HepG2 (cell line): ENCODE measurements at regions not wholly inside any gene's neighbourhood (a gene's known extent, or its start where the extent isn't known, plus 50 kb on each side); places are given as distances from the start of the nearest gene placed in this dataset.

ENCODE experiments used
- ATAC-seq: fragments of 200-7000 bp; cut with Tn5 transposase; 3 replicates; pipeline ENCODE4 v1.9.1; 2020; ENCODE audit warnings: mild to moderate bottlenecking, moderate library complexity
- BruUV-seq: library from RNA; stranded (reverse); fragments of 400-500 nt; replicated peaks from 2 replicates; lab custom pipeline; 2021; lab: Mats Ljungman, UMichigan
- CTCF ChIA-PET: fragments of 300-600 bp; formaldehyde crosslinking; extraction: SDS; loops from one replicate; lab custom pipeline; 2021; ENCODE audit warnings: low total read pairs, inconsistent platforms, low intra/inter-chr PET ratio; lab: Yijun Ruan, JAX
- POLR2A ChIA-PET: fragments of 350-600 bp; sonication (Branson Sonifier 250); formaldehyde crosslinking; loops from one replicate; lab custom pipeline; 2020; ENCODE audit warnings: antibody characterized with exemption, inconsistent platforms; lab: Yijun Ruan, JAX
- DNase-seq: peaks from one replicate; pipeline ENCODE4 v3.0.0-alpha.2; 2015; ENCODE audit warnings: low spot score
- FAIRE-seq: peaks from 3 replicates; lab custom pipeline; 2011; peaks lifted over from hg19 to GRCh38; lab: Jason Lieb, UNC
- H2AFZ ChIP-seq: one replicate; pipeline ENCODE4 v1.6.1; 2011; ENCODE audit warnings: low read length, inconsistent platforms
- H3K27ac ChIP-seq: fragments of 300-600 bp; 3 replicates; pipeline ENCODE4 v1.8.0; 2011; ENCODE audit warnings: mixed run types, mild to moderate bottlenecking, mixed read lengths, low read length, inconsistent platforms; ENCODE audit not compliant: insufficient read depth; ENCODE audit errors: extremely low read length
- H3K27me3 ChIP-seq, 2 experiments: fragments of 200-600 bp in 1 of 2; 2 replicates in 1 of 2; 3 replicates in 1 of 2; pipeline versions ENCODE4 v1.6.0 to v1.8.0; 2011; ENCODE audit warnings: low read length in 2 of 2, mild to moderate bottlenecking in 2 of 2, moderate library complexity in 2 of 2, inconsistent platforms in 1 of 2; ENCODE audit not compliant: insufficient read depth in 2 of 2, control insufficient read depth in 1 of 2
- H3K36me3 ChIP-seq, 2 experiments: fragments of 200-600 bp in 1 of 2; replicated peaks in 1 of 2; 2 replicates in 1 of 2; 3 replicates in 1 of 2; pipeline versions ENCODE4 v1.5.1 to v1.8.0; 2011; ENCODE audit warnings: low read length in 2 of 2, inconsistent platforms in 1 of 2; ENCODE audit not compliant: insufficient read depth in 2 of 2, control insufficient read depth in 1 of 2
- H3K4me1 ChIP-seq: 2 replicates; pipeline ENCODE4 v1.5.1; 2012; ENCODE audit warnings: low read length, inconsistent platforms; ENCODE audit not compliant: insufficient read depth
- H3K4me2 ChIP-seq: 2 replicates; pipeline ENCODE4 v1.6.0; 2011; ENCODE audit warnings: low read depth, low read length, inconsistent platforms
- H3K4me3 ChIP-seq, 3 experiments: fragments of 200-600 bp in 1 of 3; sonication (generic), shearing (Covaris generic) in 1 of 3; replicated peaks in 1 of 3; 2 replicates each; pipeline ENCODE4 v1.5.1; 2011 to 2016; ENCODE audit warnings: low read length in 3 of 3, inconsistent platforms in 2 of 3, low read depth in 2 of 3, mild to moderate bottlenecking in 2 of 3, control low read depth in 1 of 3, mixed read lengths in 1 of 3; ENCODE audit not compliant: insufficient read depth in 1 of 3
- H3K79me2 ChIP-seq: one replicate; pipeline ENCODE4 v1.6.1; 2011; ENCODE audit warnings: low read length, inconsistent platforms; ENCODE audit not compliant: insufficient read depth
- H3K9ac ChIP-seq: 2 replicates; pipeline ENCODE4 v1.6.0; 2011; ENCODE audit warnings: mild to moderate bottlenecking, low read depth, low read length, inconsistent platforms; ENCODE audit not compliant: insufficient read depth
- H3K9me3 ChIP-seq: 2 replicates; pipeline ENCODE4 v1.5.1; 2012; ENCODE audit warnings: mild to moderate bottlenecking, low read length
- H4K20me1 ChIP-seq: 2 replicates; pipeline ENCODE4 v1.6.0; 2011; ENCODE audit warnings: inconsistent platforms, mild to moderate bottlenecking, low read length, moderate library complexity; ENCODE audit not compliant: insufficient read depth
- CHD2 ChIP-seq: IDR thresholded peaks from 2 replicates; pipeline ENCODE4 v1.6.1; 2011; ENCODE audit warnings: low read depth, low read length, improper control_type of control experiment
- FOXP4 ChIP-seq: sonication (generic); formaldehyde crosslinking; IDR thresholded peaks from 2 replicates; pipeline ENCODE4 v1.4.0; 2020; ENCODE audit warnings: missing genetic modification reagents
- KLF16 ChIP-seq, 2 experiments: sonication (generic) in 1 of 2; formaldehyde crosslinking in 1 of 2; IDR thresholded peaks; 2 replicates each; pipeline versions ENCODE4 v1.6.1 to v1.8.0; 2016 to 2023; ENCODE audit warnings: missing genetic modification reagents in 2 of 2, missing compliant biosample characterization in 1 of 2
- NR2C2 ChIP-seq: sonication (generic); formaldehyde crosslinking; IDR thresholded peaks from 2 replicates; pipeline ENCODE4 v1.4.0; 2020; ENCODE audit warnings: missing genetic modification reagents, mild to moderate bottlenecking, moderate library complexity, borderline replicate concordance
- SKI ChIP-seq: fragments of 450-650 bp; IDR thresholded peaks from one replicate; pipeline ENCODE4 v1.6.1; 2018; ENCODE audit warnings: mild to moderate bottlenecking; ENCODE audit not compliant: partially characterized antibody
- ZNF276 ChIP-seq: sonication (generic); formaldehyde crosslinking; IDR thresholded peaks from 2 replicates; pipeline ENCODE4 v1.4.0; 2020; ENCODE audit warnings: mild to moderate bottlenecking, low read depth, missing genetic modification reagents
- WGBS: methylation state at CpG from one replicate; pipeline ENCODE4 v1.1.6; 2017; ENCODE audit warnings: low lambda C conversion rate; 5-methylcytosine and 5-hydroxymethylcytosine counted together
- in situ Hi-C: cut with HindIII; loops from 2 replicates; pipeline ENCODE4 v1.10.0; 2017; ENCODE audit warnings: low pct_unique_long_range_greater_than_20kb; ENCODE audit not compliant: extremely low pct_ligation_motif_present
- intact Hi-C: fragments of 100-400 bp; cut with micrococcal nuclease; formaldehyde crosslinking; loops from one replicate; pipeline ENCODE4 v1.10.0; 2022; ENCODE audit not compliant: unreplicated experiment
- TF ChIP-seq, protein P1 (sequence below): sonication (generic); formaldehyde crosslinking; IDR thresholded peaks from 2 replicates; pipeline ENCODE4 v1.5.0; 2020; ENCODE audit warnings: mild to moderate bottlenecking, missing genetic modification reagents

DNA sequence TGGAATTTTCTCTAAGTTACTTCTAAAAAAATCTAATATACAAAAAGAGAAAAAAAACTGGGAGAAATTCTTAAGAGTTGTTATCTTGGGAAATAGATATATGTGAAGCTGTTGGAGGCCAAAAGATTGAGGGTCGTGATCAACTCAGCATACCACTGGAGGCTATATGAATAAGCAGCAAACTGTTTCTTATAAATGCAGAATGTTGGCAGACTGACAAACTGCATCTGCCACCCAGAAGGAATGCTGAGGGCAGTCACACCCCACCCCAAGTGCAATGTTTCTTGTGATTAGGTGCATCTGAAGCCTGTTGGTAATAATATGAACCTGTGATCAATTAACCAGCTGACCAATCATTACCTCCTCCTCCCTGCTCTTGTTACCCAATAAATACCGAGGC is 818.6 kb upstream of the MGAT4C start (continued):
- TF ChIP-seq FOXP4 (CRISPR knock-in tag) (no peak), SKI (no peak), NR2C2 (no peak), KLF16 (CRISPR knock-in tag; IDR thresholded peaks at IDR 0.05) (no peak), CHD2 (no peak)
- TF ChIP-seq, protein P1, sequence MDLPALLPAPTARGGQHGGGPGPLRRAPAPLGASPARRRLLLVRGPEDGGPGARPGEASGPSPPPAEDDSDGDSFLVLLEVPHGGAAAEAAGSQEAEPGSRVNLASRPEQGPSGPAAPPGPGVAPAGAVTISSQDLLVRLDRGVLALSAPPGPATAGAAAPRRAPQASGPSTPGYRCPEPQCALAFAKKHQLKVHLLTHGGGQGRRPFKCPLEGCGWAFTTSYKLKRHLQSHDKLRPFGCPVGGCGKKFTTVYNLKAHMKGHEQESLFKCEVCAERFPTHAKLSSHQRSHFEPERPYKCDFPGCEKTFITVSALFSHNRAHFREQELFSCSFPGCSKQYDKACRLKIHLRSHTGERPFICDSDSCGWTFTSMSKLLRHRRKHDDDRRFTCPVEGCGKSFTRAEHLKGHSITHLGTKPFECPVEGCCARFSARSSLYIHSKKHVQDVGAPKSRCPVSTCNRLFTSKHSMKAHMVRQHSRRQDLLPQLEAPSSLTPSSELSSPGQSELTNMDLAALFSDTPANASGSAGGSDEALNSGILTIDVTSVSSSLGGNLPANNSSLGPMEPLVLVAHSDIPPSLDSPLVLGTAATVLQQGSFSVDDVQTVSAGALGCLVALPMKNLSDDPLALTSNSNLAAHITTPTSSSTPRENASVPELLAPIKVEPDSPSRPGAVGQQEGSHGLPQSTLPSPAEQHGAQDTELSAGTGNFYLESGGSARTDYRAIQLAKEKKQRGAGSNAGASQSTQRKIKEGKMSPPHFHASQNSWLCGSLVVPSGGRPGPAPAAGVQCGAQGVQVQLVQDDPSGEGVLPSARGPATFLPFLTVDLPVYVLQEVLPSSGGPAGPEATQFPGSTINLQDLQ (CRISPR knock-in tag) = no peak

GRCh38 chr12:87066326-87066725 is 810.1 kb upstream of the MGAT4C start:
- H3K4me3 ChIP-seq = no peak overlapping the region
- no peak overlapping the region for H3K27ac ChIP-seq
- H2AFZ ChIP-seq = no peak overlapping the region
- no peaks in the 10 kb centered on the region for H3K27me3 ChIP-seq
- H3K36me3 ChIP-seq = no peaks in the 10 kb centered on the region
- intact Hi-C loops (no loop called here), in situ Hi-C loops (no loop called here)
- no peak overlapping the region for H3K4me2 ChIP-seq
- TF ChIP-seq ZNF276 (CRISPR knock-in tag) = no peak
- no peaks in the 10 kb centered on the region for H3K79me2 ChIP-seq
- no peaks in the 10 kb centered on the region for H4K20me1 ChIP-seq
- no TSS peak for BruUV-seq
- H3K9me3 ChIP-seq = peaks cover 58% of the 10 kb centered on the region
- CTCF ChIA-PET = no interaction called here
- no peak overlapping the region for H3K9ac ChIP-seq
- no peak for FAIRE-seq
- no peak for ATAC-seq
- WGBS = 1% methylated on average over 2 of the region's 2 CpGs
- DNase-seq = no peak
- POLR2A ChIA-PET = no interaction called here
- H3K4me1 ChIP-seq = no peaks in the 10 kb centered on the region
